Lung microvascular endothelial cell (primary cell): ENCODE measurements at regions not wholly inside any gene's neighbourhood (a gene's known extent, or its start where the extent isn't known, plus 50 kb on each side); places are given as distances from the start of the nearest gene placed in this dataset.

Experiments used
- DNase-seq, 2 donors: peaks; one replicate each; pipeline versions ENCODE4 v3.0.0 to v3.0.0-alpha.2; 2010; ENCODE audit warnings: low read depth in 2 of 2

GRCh38 chr4:95672811-95673210, 124.0 kb upstream of the UNC5C start:
- no peak for DNase-seq

DNA sequence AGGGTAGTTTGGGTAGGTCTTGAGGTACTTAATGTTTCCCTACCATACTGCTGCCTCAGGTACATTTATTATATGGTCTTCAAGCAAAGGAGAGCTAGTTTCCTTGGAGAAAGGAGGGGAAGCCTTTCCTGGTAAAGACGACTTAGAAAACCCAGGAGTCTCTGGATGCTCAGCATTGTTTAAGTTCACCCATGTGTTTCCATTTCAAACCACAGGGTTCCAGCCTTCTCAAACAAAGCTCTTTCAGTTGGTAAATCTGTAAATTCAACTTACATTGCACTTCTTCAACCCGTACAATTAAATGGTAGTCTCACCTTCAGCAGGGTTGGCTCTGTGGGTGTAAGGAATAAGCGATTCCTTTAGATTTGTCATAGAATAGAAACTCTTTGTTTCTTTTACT, 111.9 kb upstream of the UNC5C start:
- DNase-seq, result no peak

GRCh38 chr4:95651891-95652290, 103.1 kb upstream of the UNC5C start:
- no peak for DNase-seq

DNA sequence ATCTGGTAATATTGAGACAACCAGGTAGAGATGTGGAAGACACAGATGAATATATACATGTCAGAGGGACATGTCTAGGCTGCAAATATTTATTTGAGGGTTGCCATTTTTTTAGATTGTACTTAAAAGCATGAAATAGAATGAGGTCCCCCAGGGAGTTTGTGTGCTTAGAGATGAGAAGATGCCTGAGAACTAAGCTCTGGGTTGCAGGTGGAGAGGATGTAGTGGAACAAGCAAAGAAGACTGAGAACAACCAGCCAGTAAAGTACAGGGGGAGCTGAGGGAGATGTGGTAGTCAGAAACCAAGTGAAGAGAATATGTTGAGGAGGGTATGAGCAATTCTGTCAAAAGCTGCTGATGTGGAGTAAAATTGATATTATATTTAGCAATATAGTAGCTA, 95.6 kb upstream of the UNC5C start:
- DNase-seq, result no peak

GRCh38 chr4:95643627-95644026, 94.9 kb upstream of the UNC5C start:
- DNase-seq, result no peak

- no peak for DNase-seq
Measured at GRCh38 chr4:95641571-95641970, 92.8 kb upstream of the UNC5C start.

DNA sequence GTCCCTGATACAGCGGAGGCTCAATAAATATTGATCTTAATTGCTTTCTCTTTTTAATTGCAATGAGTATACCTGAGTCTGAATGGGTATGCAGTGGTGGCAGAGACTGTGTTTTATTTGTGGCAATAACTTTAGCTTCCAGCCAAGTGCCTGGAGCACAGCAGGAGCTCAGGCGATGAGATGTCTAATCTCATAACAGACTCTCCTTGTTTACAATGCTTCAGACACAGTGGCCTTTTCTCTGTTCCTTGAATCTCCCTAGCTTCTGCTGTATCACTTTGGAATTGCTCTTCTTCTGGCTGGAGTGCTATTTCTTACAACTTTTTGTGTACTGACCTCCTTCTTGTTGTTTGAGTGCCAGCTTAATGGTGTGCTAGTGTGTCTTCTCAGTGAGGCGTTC, 91.5 kb upstream of the UNC5C start:
- no peak for DNase-seq

- DNase-seq, result no peak
Measured at GRCh38 chr4:95638920-95639501, 90.2 kb upstream of the UNC5C start.

- DNase-seq, result no peak
Measured at GRCh38 chr4:95637043-95637600, 88.3 kb upstream of the UNC5C start.

- no peak for DNase-seq
Measured at GRCh38 chr4:95636061-95636460, 87.3 kb upstream of the UNC5C start.

DNA sequence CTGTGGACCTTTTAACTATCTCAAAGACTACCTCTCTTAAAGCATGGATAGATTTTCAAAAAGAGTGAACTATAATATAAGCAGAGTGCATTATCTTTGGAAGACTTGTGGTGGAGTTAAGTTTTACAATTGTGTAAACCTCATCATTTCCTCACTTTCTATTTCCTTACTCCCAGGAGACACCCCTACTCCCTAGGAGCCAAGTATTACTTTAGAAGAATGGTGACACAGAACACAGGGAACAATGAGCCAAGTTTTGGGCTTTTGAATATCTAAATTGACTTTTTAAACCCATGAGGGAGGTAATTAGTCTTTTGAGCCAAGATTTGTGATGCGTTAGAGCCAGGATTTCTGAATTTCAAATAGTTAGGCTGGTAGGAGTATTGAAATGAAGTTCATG, 78.9 kb upstream of the UNC5C start:
- DNase-seq, result no peak

DNA sequence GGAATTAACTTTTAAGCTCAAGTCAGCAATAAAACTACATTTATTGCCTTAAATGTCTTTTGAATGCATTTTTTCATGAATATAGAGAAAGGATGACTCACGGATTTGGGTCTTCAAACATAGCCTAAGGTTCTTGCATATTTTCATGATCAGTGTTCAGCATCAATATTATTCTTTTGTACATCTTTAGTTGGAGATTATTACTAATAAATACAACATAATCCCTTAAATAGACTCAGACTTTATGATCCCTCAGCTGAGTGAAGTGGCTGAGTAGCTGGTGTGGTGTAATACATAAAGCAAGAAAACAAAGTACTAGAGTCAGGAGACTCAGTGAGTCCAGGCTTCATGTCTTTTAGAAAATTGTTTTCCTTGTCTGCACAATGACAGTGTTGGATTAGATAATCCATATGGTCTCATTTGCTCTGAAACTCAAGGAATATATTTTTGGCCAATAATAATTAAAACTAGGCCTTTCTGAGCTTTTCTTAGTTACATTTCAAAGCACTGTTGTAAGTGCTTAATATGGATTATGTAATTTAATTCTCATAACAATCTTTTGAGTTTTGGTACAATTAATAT, 78.3 kb upstream of the UNC5C start:
- no peak for DNase-seq

- DNase-seq, result no peak
Measured at GRCh38 chr4:95625020-95625419, 76.2 kb upstream of the UNC5C start.

GRCh38 chr4:95619525-95620443, 71.0 kb upstream of the UNC5C start:
- no peak for DNase-seq

- DNase-seq, result no peak
Measured at GRCh38 chr4:95614684-95615205, 66.0 kb upstream of the UNC5C start.

GRCh38 chr4:95610061-95610569, 61.3 kb upstream of the UNC5C start:
- DNase-seq, result no peak

DNA sequence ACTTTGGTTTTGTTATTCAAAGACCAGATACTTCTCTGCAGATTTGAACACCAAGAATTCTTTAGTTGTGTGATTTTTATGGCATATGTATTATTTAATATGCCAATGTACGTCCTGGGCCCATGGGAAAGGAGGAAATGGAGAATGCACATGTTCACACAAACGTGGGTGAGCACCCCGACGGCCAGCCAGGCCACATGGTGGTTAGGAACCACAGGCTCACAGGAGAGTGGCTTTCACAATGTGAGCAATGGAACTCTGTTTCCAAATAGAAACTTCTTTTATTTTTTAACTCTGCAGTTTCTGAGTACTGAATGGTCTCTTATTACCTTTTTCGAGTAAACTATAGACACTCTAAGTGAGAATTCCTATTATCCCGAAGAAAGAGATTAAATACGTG, 58.0 kb upstream of the UNC5C start:
- DNase-seq, result no peak

- no peak for DNase-seq
Measured at GRCh38 chr4:95603393-95603792, 54.6 kb upstream of the UNC5C start.

GRCh38 chr4:95602872-95603271, 54.1 kb upstream of the UNC5C start:
- no peak for DNase-seq

DNA sequence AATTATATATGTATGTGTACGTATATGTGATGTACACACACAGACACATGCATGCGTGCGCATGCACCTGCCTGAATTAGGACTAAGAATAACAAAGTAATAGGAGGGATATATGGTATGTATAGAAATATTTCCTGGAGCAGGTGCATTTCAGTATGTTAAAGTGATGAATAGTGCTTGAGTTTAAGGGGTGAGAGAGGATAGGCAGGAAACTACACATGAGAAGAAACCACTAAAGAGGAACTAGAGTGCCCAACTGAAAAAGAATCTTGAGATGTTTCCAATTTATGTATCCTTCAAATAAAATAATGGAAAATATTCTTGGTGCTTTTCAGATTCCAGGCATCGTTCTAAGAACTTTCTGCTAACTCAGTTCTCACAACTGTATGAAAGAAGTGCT, 52.6 kb upstream of the UNC5C start:
- no peak for DNase-seq

DNA sequence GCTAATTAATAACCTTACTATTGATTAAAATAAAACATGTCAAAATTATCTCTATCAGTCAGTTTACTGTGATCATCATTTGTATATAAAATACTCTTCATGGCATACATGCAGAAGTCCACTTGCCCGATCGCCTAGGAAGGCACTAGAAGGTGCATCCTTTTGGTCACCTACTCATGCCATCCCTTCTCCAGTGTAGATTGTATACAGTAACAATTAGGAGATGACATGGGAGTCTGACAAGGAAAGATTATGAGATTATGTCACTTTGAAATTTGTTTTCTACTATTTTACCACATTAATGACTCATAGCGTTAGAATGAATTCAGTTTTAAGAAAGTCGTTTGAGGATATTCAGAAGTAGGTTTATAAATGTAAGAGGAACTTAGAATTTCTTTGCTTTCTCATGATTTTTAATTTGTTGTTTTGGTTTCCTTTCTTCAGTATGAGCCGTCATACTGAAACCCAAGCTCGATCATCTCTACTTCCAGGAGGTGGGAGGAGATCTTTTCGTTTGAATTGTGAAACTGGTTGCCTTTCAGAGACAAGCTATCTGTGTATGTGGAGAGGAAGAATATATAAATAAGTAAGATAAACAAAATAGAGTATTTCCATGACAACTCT, 51.1 kb upstream of the UNC5C start:
- DNase-seq, result no peak
